SK-N-MC (cell line): ENCODE measurements at regions not wholly inside any gene's neighbourhood (a gene's known extent, or its start where the extent isn't known, plus 50 kb on each side); places are given as distances from the start of the nearest gene placed in this dataset.

Source experiments
- EZH2 ChIP-seq: fragments of 200-600 bp; sonication (generic); IDR thresholded peaks from one replicate; pipeline ENCODE4 v1.6.1; 2017; ENCODE audit warnings: antibody characterized with exemption
- FOXP2 ChIP-seq: optimal IDR thresholded peaks from 2 replicates; pipeline ENCODE3; 2011; ENCODE audit warnings: mild to moderate bottlenecking, moderate library complexity; ENCODE audit not compliant: insufficient read depth; ENCODE audit errors: extremely low read length, control extremely low read depth
- POLR2AphosphoS5 ChIP-seq: IDR thresholded peaks from 2 replicates; pipeline ENCODE4 v1.6.1; 2012; ENCODE audit warnings: mild to moderate bottlenecking, low read depth, low read length, borderline replicate concordance

DNA sequence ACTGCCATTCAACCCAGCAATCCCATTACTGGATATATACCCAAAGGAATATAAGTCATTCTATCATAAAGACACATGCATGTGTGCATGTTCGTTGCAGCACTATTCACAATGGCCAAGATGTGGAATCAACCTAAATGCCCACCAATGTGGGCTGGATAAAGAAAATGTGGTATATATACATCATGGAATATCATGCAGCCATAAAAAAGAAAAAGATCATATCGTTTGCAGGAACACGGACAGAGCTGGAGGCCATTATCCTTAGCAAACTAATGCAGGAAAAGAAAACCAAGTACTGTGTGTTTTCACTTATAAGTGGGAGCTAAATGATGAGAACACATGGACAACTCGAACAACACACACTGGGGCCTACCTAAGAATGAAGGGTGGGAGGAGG is 123.7 kb downstream of the CDC7 start:
- TF ChIP-seq POLR2AphosphoS5 (no peak), EZH2 (no peak), FOXP2 (no peak)
